ENCODE measurements at regions not wholly inside any gene's neighbourhood (a gene's known extent, or its start where the extent isn't known, plus 50 kb on each side); places are given as distances from the start of the nearest gene placed in this dataset.

DNA sequence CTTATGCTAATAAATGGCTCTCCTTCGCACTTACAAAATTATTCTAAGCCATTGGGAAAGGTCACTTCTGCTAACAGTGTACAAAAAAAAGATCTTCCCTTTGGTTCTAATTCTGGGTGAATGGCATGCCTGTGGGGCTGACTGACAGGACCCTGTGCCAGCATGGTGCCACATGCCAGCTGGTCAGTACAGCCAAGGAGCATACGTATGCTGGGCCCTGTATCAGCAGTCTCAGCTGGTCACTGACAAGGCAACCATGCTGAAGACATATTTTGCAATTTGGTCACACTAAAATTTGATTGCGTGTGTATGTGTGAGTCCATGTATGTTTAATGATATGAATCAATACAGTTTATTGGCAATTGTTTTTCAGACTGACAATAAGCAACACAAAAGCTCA is 246.1 kb downstream of the TBL1XR1 start:
- Histone ChIP-seq H3K4me3 (ENCODE audit: low read depth, low read length) (no peak overlapping the region), H3K27me3 (ENCODE audit: control insufficient read depth, insufficient read depth, low read length) (no peaks in the 10 kb centered on the region), H3K36me3 (ENCODE audit: control insufficient read depth, insufficient read depth, low read length) (no peaks in the 10 kb centered on the region)
- TF ChIP-seq, protein P1, sequence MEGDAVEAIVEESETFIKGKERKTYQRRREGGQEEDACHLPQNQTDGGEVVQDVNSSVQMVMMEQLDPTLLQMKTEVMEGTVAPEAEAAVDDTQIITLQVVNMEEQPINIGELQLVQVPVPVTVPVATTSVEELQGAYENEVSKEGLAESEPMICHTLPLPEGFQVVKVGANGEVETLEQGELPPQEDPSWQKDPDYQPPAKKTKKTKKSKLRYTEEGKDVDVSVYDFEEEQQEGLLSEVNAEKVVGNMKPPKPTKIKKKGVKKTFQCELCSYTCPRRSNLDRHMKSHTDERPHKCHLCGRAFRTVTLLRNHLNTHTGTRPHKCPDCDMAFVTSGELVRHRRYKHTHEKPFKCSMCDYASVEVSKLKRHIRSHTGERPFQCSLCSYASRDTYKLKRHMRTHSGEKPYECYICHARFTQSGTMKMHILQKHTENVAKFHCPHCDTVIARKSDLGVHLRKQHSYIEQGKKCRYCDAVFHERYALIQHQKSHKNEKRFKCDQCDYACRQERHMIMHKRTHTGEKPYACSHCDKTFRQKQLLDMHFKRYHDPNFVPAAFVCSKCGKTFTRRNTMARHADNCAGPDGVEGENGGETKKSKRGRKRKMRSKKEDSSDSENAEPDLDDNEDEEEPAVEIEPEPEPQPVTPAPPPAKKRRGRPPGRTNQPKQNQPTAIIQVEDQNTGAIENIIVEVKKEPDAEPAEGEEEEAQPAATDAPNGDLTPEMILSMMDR (IDR thresholded peaks at IDR 0.05; ENCODE audit: insufficient read depth, low read depth, low read length): no peak
- POLR2A ChIA-PET: no interaction called here
- CTCF ChIA-PET: interaction anchor here (1.2 to 2.2 kb wide), 2 partner anchors 12 to 73 kb away, joined by 3 to 5 read pairs; no protein-coding TSS in a partner anchor
- DNase-seq (ENCODE audit: low read depth): no peak

DNA sequence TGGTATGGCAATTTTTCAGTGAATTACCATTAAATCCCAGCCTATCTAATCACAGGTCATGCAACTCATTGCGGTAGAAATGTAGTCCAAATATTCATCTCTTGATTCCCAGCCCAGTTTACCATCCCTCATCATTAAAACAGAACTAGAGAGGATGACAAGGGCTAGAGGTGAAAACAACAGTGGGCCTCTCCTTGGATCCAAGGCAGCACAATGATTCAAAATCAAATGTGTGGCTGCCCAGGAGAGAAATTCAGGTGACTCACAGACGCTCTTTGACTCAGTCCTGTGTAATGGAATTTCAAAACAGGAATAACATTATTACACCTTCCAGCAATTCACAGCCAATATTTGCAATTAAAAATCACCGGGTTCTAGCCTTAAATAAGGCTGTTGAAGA is 246.5 kb downstream of the TBL1XR1 start:
- Histone ChIP-seq H3K4me3 (ENCODE audit: low read depth, low read length) (no peak overlapping the region), H3K36me3 (ENCODE audit: control insufficient read depth, insufficient read depth, low read length) (no peaks in the 10 kb centered on the region), H3K27me3 (ENCODE audit: control insufficient read depth, insufficient read depth, low read length) (no peaks in the 10 kb centered on the region)
- TF ChIP-seq, protein P1 (IDR thresholded peaks at IDR 0.05; ENCODE audit: insufficient read depth, low read depth, low read length): no peak
- POLR2A ChIA-PET: no interaction called here
- CTCF ChIA-PET: interaction anchor here (1.2 to 2.2 kb wide), 2 partner anchors 12 to 73 kb away, joined by 3 to 5 read pairs; no protein-coding TSS in a partner anchor
- no peak for DNase-seq (ENCODE audit: low read depth)

DNA sequence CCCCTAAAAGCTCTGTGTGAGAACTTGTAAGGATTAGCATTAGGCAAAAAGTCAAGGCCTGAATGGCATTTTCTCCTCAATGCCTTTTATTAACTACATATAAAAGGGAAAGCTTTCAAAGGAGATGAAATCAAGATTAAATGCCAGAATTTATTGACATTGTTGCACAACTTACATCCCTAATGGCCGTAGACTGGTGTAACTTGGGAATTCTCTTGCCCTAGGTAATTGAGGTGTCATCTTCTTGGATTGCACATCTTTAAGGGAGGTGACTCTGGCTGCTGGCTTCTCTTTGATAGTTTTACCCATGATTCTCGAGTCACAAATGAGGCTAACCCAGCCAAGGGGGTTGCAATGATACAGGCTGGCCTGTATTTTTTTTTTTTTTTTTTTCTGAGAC is 249.1 kb downstream of the TBL1XR1 start:
- no peak for DNase-seq (ENCODE audit: low read depth)
- POLR2A ChIA-PET: no interaction called here
- TF ChIP-seq, protein P1 (IDR thresholded peaks at IDR 0.05; ENCODE audit: insufficient read depth, low read depth, low read length): no peak
- CTCF ChIA-PET: no interaction called here
- no peaks in the 10 kb centered on the region; the same call in none of the 2 replicates for H3K27me3 ChIP-seq (ENCODE audit: control insufficient read depth, insufficient read depth, low read length)
- H3K4me3 ChIP-seq (ENCODE audit: low read depth, low read length): no peak overlapping the region
- no peaks in the 10 kb centered on the region for H3K36me3 ChIP-seq (ENCODE audit: control insufficient read depth, insufficient read depth, low read length)

DNA sequence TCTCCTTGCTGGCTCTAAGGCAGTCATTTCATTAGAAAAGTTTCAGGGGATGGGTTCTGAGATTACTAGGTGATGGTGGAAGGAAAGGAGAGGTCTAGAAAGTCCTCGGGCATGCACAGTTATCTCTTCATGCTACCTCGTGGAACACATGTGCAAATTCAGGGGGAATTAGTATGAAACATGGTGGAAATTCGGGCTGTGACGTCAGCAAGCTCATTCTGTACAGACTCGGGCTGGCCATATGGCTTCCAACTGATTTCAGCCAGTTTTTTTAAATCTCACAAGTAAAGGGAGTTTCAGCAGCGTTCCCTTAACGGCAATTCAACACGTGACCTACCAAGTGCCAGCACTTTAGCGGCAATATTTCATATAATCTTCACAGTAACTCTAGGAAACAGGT is 251.1 kb downstream of the TBL1XR1 start:
- Histone ChIP-seq H3K27me3 (ENCODE audit: control insufficient read depth, insufficient read depth, low read length) (no peaks in the 10 kb centered on the region; the same call in none of the 2 replicates), H3K4me3 (ENCODE audit: low read depth, low read length) (no peak overlapping the region), H3K36me3 (ENCODE audit: control insufficient read depth, insufficient read depth, low read length) (no peaks in the 10 kb centered on the region)
- ChIA-PET CTCF (interaction anchor here (1.2 kb wide), 1 partner anchor 15 kb away, joined by 4 read pairs; no protein-coding TSS in a partner anchor), POLR2A (no interaction called here)
- TF ChIP-seq, protein P1 (IDR thresholded peaks at IDR 0.05; ENCODE audit: insufficient read depth, low read depth, low read length): no peak
- DNase-seq (ENCODE audit: low read depth): no peak

DNA sequence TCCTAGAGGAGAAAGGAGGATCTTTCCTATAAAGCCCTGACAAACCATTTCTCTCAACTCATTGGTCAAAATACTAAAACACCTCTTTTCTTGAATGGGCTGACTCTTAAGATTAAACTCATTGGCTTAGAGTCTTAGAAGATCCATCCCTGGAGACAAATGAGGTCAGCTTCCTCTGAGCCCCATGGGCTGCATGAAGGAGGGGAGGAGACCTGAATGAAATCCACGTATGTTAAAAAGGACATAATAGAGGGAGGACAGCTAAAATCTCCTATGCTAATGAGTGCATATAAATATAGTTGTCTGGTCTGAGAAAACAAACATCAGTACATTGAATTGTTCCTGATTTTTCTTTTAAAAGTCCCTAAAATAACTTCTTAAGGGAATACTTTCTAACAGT is 255.0 kb downstream of the TBL1XR1 start:
- H3K36me3 ChIP-seq (ENCODE audit: control insufficient read depth, insufficient read depth, low read length): no peaks in the 10 kb centered on the region
- H3K4me3 ChIP-seq (ENCODE audit: low read depth, low read length): no peak overlapping the region
- POLR2A ChIA-PET: no interaction called here
- H3K27me3 ChIP-seq (ENCODE audit: control insufficient read depth, insufficient read depth, low read length): no peaks in the 10 kb centered on the region; the same call in none of the 2 replicates
- TF ChIP-seq, protein P1 (IDR thresholded peaks at IDR 0.05; ENCODE audit: insufficient read depth, low read depth, low read length): no peak
- no peak for DNase-seq (ENCODE audit: low read depth)
- CTCF ChIA-PET: interaction anchor here (3.6 kb wide), 1 partner anchor 70 kb away, joined by 20 read pairs; no protein-coding TSS in a partner anchor
